ENCODE measurements at regions not wholly inside any gene's neighbourhood (a gene's known extent, or its start where the extent isn't known, plus 50 kb on each side); places are given as distances from the start of the nearest gene placed in this dataset.

- WGBS = 71% methylated on average over 4 of the region's 4 CpGs
- H3K4me1 ChIP-seq = no peaks in the 10 kb centered on the region
- H3K27ac ChIP-seq (replicated peaks in 1 of 4) = no peak overlapping the region
- no peak for TF ChIP-seq POLR2AphosphoS5 (IDR thresholded peaks at IDR 0.05)
- no peak for TF ChIP-seq CTCF (IDR thresholded peaks at IDR 0.05)
- TF ChIP-seq POLR2A (IDR thresholded peaks at IDR 0.05; ENCODE audit: low read depth) = no peak
- TF ChIP-seq EP300 (IDR thresholded peaks at IDR 0.05) = no peak
- no peaks in the 10 kb centered on the region for H3K9me3 ChIP-seq
- H3K27me3 ChIP-seq = no peaks in the 10 kb centered on the region
- intact Hi-C loops (cut with DNase I) = no loop called here
- no peaks in the 10 kb centered on the region for H3K36me3 ChIP-seq
- no peak overlapping the region for H3K4me3 ChIP-seq
- DNase-seq (ENCODE audit: extremely low spot score) = no peak
Measured at GRCh38 chr5:12985142-12985541, 959.3 kb downstream of the DNAH5 start.

DNA sequence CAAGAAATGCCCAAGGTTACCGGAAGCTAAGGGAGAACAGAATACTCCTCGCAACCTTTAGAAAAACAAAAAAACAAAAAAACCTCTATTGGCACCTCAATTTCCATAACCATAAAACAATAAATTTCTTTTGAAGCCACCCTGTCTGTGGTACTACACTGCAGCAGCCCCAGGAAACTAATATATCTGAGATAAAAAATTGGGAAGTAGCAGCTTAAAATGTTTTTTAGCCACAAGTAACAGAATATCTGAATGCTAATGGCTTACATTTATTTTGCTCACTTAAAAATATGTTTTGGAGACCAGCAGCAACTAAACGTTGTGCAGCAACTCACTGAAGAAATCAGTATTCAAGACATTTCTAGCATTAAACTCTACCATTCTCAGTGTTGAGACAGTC is 969.6 kb downstream of the DNAH5 start:
- intact Hi-C loops (cut with DNase I) = no loop called here
- 79% methylated on average over 3 of the region's 3 CpGs for WGBS

GRCh38 chr5:12965804-12966203 is 978.7 kb downstream of the DNAH5 start:
- TF ChIP-seq POLR2AphosphoS5 (IDR thresholded peaks at IDR 0.05) = no peak
- no peak for TF ChIP-seq POLR2A (IDR thresholded peaks at IDR 0.05; ENCODE audit: low read depth)
- no peak for TF ChIP-seq CTCF (IDR thresholded peaks at IDR 0.05)
- TF ChIP-seq EP300 (IDR thresholded peaks at IDR 0.05) = no peak
- H3K36me3 ChIP-seq = no peaks in the 10 kb centered on the region
- WGBS = 86% methylated on average over 4 of the region's 4 CpGs
- DNase-seq (ENCODE audit: extremely low spot score) = no peak
- no peak overlapping the region for H3K27ac ChIP-seq (replicated peaks in 1 of 4)
- no peaks in the 10 kb centered on the region for H3K27me3 ChIP-seq
- no peaks in the 10 kb centered on the region for H3K4me1 ChIP-seq
- H3K9me3 ChIP-seq = no peaks in the 10 kb centered on the region
- H3K4me3 ChIP-seq = no peak overlapping the region
- intact Hi-C loops (cut with DNase I) = no loop called here

More for the DNA sequence above, 969.6 kb downstream of the DNAH5 start:
- Histone ChIP-seq H3K36me3 (no peaks in the 10 kb centered on the region), H3K4me3 (no peak overlapping the region), H3K27ac (replicated peaks in 1 of 4) (no peak overlapping the region), H3K9me3 (no peaks in the 10 kb centered on the region), H3K4me1 (no peaks in the 10 kb centered on the region), H3K27me3 (no peaks in the 10 kb centered on the region)
- TF ChIP-seq CTCF (IDR thresholded peaks at IDR 0.05) = no peak
- DNase-seq (ENCODE audit: extremely low spot score) = no peak

DNA sequence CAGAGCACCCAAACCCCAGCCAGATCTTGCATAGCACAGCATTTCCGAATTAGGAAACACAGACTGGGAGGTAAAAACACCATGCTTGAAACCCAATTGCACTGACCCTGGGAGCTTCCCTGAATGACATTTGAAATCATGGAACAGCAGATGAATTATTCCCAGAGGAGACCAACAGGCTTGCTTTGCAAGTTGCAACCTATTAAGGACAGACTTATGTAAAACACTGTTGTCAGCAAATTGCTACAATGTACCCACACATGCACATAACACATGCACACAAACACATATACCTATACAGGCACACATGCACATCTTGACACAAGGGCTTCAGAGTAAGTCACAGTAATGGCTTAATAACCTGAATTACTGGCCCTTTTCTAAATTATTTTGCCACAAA is 984.8 kb downstream of the DNAH5 start:
- no peak for DNase-seq (ENCODE audit: extremely low spot score)
- TF ChIP-seq POLR2A (IDR thresholded peaks at IDR 0.05; ENCODE audit: low read depth) (no peak), EP300 (IDR thresholded peaks at IDR 0.05) (no peak), POLR2AphosphoS5 (IDR thresholded peaks at IDR 0.05) (no peak), CTCF (IDR thresholded peaks at IDR 0.05) (no peak)

GRCh38 chr5:12952409-12952808 is 992.1 kb downstream of the DNAH5 start:
- no peak overlapping the region for H3K4me3 ChIP-seq
- intact Hi-C loops (cut with DNase I) = no loop called here
- 40% methylated on average over 2 of the region's 2 CpGs for WGBS
- no peaks in the 10 kb centered on the region for H3K9me3 ChIP-seq
- no peaks in the 10 kb centered on the region for H3K4me1 ChIP-seq
- H3K27me3 ChIP-seq = no peaks in the 10 kb centered on the region
- no peak overlapping the region for H3K27ac ChIP-seq (replicated peaks in 1 of 4)
- H3K36me3 ChIP-seq = no peaks in the 10 kb centered on the region
- DNase-seq (ENCODE audit: extremely low spot score) = no peak
- no peak for TF ChIP-seq POLR2A (IDR thresholded peaks at IDR 0.05; ENCODE audit: low read depth)

More for the DNA sequence above, 984.8 kb downstream of the DNAH5 start:
- Histone ChIP-seq H3K4me3 (no peak overlapping the region), H3K4me1 (no peaks in the 10 kb centered on the region), H3K9me3 (no peaks in the 10 kb centered on the region), H3K36me3 (no peaks in the 10 kb centered on the region), H3K27ac (replicated peaks in 1 of 4) (no peak overlapping the region), H3K27me3 (no peaks in the 10 kb centered on the region)
- intact Hi-C loops (cut with DNase I) = no loop called here
- 67% methylated on average over 1 of the region's 1 CpG for WGBS

Measured in esophagus muscularis mucosa (tissue), 4 donors.